ENCODE measurements at regions not wholly inside any gene's neighbourhood (a gene's known extent, or its start where the extent isn't known, plus 50 kb on each side); places are given as distances from the start of the nearest gene placed in this dataset.
"Not testable (repeated sequence)": the region's sequence is repeated elsewhere in the genome, so short reads cannot be mapped to it uniquely, and the experiment has no call there.

- no peak for DNase-seq (ENCODE audit: low spot score)
Observed at GRCh38 chr22:47549741-47550340, 787.4 kb downstream of the TBC1D22A start.

GRCh38 chr22:47548953-47549740 is 786.7 kb downstream of the TBC1D22A start:
- DNase-seq (ENCODE audit: low spot score) = no peak

- no peak for DNase-seq (ENCODE audit: low spot score)
Observed at GRCh38 chr22:47547881-47548650, 785.6 kb downstream of the TBC1D22A start.

- no peak for DNase-seq (ENCODE audit: low spot score)
Observed at GRCh38 chr22:47547239-47547661, 784.8 kb downstream of the TBC1D22A start.

DNA sequence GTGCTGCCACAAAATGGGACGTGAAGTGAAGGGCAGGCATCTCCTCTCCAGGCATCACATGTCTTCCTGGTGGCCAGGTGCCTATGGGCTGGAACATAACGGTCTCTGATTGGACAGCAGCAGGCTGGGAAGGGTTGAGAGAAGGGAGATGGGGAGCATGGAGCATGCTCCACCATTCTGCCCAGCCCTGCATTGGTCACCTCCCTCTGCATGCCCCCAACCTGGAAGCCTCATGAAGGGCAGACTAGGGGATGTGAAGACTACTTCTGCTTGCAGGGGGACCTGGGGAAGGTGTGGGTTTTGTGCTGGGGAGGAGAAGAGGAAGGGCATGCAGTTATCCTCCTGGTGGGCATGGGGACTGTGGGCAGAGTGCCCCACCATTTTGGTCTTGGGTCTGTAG is 782.2 kb downstream of the TBC1D22A start:
- DNase-seq (ENCODE audit: low spot score) = no peak

DNA sequence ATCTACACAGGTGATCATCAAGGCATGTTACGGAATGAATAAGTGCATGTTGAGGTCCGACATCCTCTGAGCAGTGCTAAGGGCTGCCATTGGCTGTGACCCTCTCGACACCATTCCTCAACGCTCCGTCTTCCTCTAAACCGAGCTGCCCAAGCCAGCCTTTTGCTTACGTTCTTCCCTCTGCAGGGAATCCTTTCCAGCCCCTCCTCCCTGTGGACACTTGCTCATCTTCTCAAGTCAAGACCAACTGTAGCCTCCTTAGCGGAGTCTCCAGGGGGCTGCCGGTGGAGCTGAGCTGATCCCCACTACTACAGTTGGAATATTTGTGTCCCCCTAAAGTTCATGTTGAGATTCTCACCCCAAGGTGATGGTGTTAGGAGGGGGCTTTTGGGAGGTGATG is 781.0 kb downstream of the TBC1D22A start:
- DNase-seq (ENCODE audit: low spot score) = no peak

DNA sequence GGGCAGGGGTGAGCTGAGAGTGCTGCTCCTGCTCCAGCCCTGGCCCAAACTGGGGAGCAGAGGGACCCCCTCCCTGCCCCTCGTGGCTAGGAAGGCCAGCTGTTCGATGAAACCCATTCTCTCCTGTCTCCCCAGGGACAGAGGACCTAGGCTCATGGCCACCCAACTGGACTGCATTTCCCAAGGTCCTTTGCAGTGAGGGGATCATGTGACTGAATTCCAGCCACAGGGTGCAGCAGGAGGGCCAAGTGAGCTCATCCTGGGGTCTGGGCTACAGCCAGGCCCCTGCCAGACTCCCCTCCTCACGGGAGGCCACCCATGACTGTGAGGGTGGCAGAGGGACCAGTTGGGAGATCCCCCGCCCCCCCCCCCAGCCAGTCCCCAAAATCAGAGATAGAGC is 777.6 kb downstream of the TBC1D22A start:
- DNase-seq (ENCODE audit: low spot score) = no peak

DNA sequence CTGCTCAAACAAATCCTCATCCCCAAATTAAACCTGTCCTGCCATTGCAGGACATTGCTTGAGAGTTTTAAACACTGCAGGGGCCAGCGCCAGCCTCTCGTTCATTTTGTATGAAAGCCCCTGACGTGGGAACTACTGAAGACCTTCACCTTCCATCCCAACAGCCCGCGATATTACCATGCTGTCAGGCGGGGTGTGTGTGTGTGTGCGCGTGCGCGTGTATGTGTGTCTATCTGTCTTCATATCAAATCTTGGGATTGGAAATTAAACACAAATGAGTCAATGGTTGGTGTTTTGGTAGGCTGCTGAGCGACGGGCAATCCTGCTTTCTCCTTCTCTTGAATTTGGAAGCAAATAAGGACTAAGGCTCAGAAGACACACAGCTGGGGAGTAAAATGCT is 776.9 kb downstream of the TBC1D22A start:
- no peak for DNase-seq (ENCODE audit: low spot score)

DNA sequence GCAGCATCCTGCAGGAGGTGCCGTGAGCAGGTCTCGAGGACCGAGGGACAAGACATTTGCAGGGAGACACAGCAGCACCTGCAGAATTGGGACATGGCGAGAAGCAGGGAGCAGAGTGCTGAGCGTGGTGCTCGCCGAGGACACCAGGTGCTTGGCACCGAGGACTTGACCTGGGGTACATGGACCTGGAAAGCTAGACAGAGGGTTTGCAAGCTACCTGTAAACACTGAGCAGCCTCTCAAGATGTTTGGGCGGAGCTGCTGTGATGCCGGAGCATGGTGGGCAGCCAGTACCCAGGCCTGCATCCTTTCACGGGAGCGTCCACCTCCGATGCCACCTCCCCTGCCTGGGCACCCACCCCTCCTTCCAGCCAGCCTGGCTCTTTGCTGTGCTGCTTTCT is 773.2 kb downstream of the TBC1D22A start:
- no peak for DNase-seq (ENCODE audit: low spot score)

GRCh38 chr22:47534804-47535410 is 772.5 kb downstream of the TBC1D22A start:
- no peak for DNase-seq (ENCODE audit: low spot score)

DNA sequence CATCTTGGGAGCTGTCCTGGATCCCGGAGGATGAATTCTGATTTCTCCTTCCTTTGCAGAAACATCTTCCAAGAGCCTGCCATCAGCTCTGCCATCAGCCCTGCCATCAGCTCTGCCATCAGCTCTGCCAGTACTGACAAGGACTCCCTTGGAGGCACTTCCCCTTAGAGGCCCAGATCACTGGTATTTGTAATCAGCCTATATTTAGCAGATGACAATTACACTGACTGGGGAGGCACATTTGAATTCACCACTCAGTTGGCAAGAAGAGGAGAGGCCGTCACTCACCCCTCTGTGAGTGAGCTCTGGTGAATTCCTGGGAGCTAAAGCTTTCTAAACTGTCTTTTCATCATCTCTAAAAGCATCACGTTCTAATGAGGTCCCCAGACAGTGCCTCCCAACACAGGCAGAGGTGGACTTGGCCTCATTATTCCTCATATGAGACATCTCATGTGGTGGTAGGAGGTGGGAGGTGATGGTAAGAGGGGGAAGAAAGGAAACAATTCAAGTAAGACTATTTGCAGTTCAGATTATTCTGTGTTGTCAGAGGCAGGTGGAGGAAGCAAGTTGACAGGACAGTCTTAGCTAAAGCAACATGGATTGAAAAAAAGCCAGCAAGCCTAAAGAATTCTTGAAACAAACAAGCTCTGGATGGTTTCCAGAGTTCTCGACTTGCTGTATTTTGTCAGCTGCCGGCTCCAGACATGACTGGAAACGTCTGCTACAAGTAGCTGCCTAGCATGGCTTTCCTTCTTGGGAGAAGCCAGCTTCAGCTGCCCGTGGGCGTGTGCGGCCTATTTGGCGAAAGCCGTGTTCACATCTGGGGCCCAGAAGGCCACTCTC is 771.7 kb downstream of the TBC1D22A start:
- DNase-seq (ENCODE audit: low spot score) = no peak

DNA sequence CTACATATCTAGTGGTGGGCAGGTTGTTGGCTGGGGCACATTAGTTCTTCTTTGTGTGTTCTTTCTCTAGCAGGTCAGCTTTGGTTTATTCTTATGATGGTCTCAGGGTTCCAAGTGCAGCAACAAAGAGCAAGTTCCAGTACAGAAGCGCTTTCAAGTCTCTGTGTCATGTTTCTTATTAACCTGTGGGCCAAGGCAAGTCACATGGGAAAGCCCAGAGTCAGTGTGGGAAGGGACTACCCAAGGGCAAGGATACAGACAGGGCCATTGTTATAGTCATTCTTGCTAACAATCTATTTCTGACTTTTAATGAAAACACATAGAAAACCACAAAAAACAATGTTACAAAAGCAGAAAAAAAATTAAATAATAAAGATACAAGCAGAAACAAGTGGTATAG is 754.6 kb downstream of the TBC1D22A start:
- DNase-seq (ENCODE audit: low spot score) = no peak

- no peak for DNase-seq (ENCODE audit: low spot score)
Observed at GRCh38 chr22:47515384-47516125, 753.1 kb downstream of the TBC1D22A start.

GRCh38 chr22:47512617-47513016 is 750.2 kb downstream of the TBC1D22A start:
- DNase-seq (ENCODE audit: low spot score) = no peak

- DNase-seq (ENCODE audit: low spot score) = no peak
Observed at GRCh38 chr22:47504962-47505361, 742.5 kb downstream of the TBC1D22A start.

DNA sequence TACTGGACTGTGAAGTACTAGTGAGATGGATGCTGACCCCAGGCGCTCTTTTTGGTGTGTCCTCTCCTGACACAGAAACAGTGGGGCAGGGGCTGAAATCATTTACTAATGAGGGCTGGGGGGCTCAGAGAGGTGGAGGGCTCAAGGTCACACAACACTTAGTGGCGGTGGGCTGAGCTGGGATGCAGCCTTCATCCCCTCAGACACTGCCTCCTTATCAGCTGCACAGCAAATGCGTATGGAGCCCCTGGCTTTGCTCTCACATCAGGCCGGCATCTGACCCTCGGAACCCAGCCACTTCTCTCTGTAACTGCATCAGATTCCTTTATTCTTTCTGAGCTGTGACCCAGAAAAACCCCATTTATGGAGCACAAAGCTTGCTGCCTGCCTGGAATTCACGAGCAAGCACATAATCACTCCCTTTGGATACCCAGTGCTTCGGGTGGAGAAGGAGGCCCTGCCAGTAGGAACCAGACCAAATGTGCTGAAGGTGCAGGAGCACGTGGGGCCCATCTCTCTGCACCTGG is 736.6 kb downstream of the TBC1D22A start:
- DNase-seq (ENCODE audit: low spot score) = no peak

GRCh38 chr22:47497666-47498065 is 735.2 kb downstream of the TBC1D22A start:
- DNase-seq (ENCODE audit: low spot score) = no peak

DNA sequence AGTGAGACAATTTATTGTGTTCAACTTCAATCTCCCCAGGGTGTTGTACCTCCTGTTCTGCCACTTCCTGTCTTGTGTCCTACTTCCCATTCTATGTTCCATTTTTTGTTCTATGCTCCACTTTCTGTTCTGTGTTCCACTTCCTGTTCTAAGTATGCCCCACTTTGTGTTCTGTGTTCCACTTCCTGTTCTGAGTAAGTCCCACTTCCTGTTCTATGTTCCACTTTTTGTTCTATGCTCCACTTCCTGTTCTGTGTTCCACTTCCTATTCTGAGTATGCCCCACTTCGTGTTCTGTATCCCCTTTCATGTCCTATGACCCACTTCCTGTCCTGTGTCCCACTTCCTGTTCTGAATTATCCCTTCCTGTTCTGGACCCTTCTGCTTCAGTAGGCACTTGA is 732.7 kb downstream of the TBC1D22A start:
- no peak for DNase-seq (ENCODE audit: low spot score)

- not testable (repeated sequence) for DNase-seq (ENCODE audit: low spot score)
Observed at GRCh38 chr22:47488131-47488530, 725.7 kb downstream of the TBC1D22A start.

DNA sequence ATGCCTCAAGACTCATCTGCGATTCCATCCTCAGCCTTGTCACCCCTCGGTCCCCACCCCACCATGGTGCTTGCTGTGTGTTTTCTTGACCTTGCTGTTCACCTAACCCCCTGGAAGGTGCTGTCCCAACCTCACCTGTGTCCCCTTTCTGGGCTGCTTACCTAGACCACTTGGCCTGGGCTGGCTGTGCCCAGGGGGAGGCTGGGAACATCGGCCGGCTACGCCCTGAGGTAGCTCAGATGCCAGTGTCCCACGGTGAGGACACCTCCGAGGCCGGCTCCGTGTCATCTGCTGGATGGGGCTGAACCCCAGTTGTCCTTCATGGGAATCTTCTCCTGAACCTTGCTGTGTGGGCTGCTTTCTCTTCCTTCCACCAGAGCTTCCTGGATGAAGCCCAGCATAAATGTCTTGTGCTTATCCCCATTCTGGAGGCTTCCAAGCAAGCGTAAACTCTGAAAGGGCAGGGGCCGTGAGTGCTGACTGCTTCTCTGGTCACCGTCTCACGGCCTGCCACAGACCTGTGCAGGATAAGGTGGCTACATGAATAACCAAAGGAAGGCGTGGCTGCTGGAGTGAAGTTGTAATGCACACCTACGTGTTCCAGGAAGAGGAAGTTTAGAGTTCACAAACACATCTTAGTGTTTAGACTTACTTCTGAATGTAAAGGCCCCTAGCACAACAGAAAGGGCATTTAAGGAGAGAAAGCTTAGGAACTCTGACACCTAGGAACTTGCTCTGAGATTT is 724.3 kb downstream of the TBC1D22A start:
- DNase-seq (ENCODE audit: low spot score) = no peak

Data from AG08395 (cell line).